GM19324 (cell line): ENCODE measurements at regions not wholly inside any gene's neighbourhood (a gene's known extent, or its start where the extent isn't known, plus 50 kb on each side); places are given as distances from the start of the nearest gene placed in this dataset.
"Not testable (repeated sequence)": the region's sequence is repeated elsewhere in the genome, so short reads cannot be mapped to it uniquely, and the experiment has no call there.

Source experiments
- ATAC-seq: cut with Tn5 transposase; IDR thresholded peaks from one replicate; pipeline ENCODE4 v1.9.1; 2021; ENCODE audit warnings: mild to moderate bottlenecking, moderate library complexity; ENCODE audit not compliant: unreplicated experiment, low FRiP score

GRCh38 chr15:84360902-84361301 lies 125.3 kb downstream of the GOLGA6L4 start:
- not testable (repeated sequence) for ATAC-seq

- ATAC-seq: not testable (repeated sequence)
Measured at GRCh38 chr15:84384421-84384820, 148.8 kb downstream of the GOLGA6L4 start.

GRCh38 chr15:84387086-84387485 lies 151.5 kb downstream of the GOLGA6L4 start:
- no peak for ATAC-seq

GRCh38 chr15:84388201-84388600 lies 152.6 kb downstream of the GOLGA6L4 start:
- ATAC-seq: not testable (repeated sequence)

GRCh38 chr15:84388638-84389037 lies 153.1 kb downstream of the GOLGA6L4 start:
- ATAC-seq: not testable (repeated sequence)

- not testable (repeated sequence) for ATAC-seq
Measured at GRCh38 chr15:84390324-84390723, 154.8 kb downstream of the GOLGA6L4 start.

GRCh38 chr15:84391191-84391590 lies 155.6 kb downstream of the GOLGA6L4 start:
- no peak for ATAC-seq

GRCh38 chr15:84392020-84392419 lies 156.4 kb downstream of the GOLGA6L4 start:
- ATAC-seq: not testable (repeated sequence)

GRCh38 chr15:84393386-84393936 lies 157.9 kb downstream of the GOLGA6L4 start:
- ATAC-seq: not testable (repeated sequence)

- not testable (repeated sequence) for ATAC-seq
Measured at GRCh38 chr15:84393966-84394365, 158.4 kb downstream of the GOLGA6L4 start.

GRCh38 chr15:84395384-84395783 lies 159.8 kb downstream of the GOLGA6L4 start:
- not testable (repeated sequence) for ATAC-seq

- ATAC-seq: not testable (repeated sequence)
Measured at GRCh38 chr15:84395881-84396280, 160.3 kb downstream of the GOLGA6L4 start.

- not testable (repeated sequence) for ATAC-seq
Measured at GRCh38 chr15:84397066-84397465, 161.5 kb downstream of the GOLGA6L4 start.

GRCh38 chr15:84398087-84398486 lies 162.5 kb downstream of the GOLGA6L4 start:
- ATAC-seq: not testable (repeated sequence)

GRCh38 chr15:84398763-84399701 lies 163.5 kb downstream of the GOLGA6L4 start:
- no peak for ATAC-seq

GRCh38 chr15:84400017-84400740 lies 164.6 kb downstream of the GOLGA6L4 start:
- ATAC-seq: no peak

GRCh38 chr15:84400820-84401219 lies 165.2 kb downstream of the GOLGA6L4 start:
- ATAC-seq: no peak

GRCh38 chr15:84401461-84401860 lies 165.9 kb downstream of the GOLGA6L4 start:
- not testable (repeated sequence) for ATAC-seq

- ATAC-seq: not testable (repeated sequence)
Measured at GRCh38 chr15:84401891-84402840, 166.6 kb downstream of the GOLGA6L4 start.
